Glutamatergic neuron (in vitro differentiated cells): ENCODE measurements at regions not wholly inside any gene's neighbourhood (a gene's known extent, or its start where the extent isn't known, plus 50 kb on each side); places are given as distances from the start of the nearest gene placed in this dataset.

Experiments used
- DNase-seq: peaks from one replicate; pipeline ENCODE4 v3.0.0; 2022
- H3K27ac Mint-ChIP-seq: one replicate; pipeline ENCODE4 v1.8.0; 2020; ENCODE audit warnings: mild to moderate bottlenecking, mixed read lengths, inconsistent platforms; ENCODE audit not compliant: unreplicated experiment
- H3K27me3 Mint-ChIP-seq: one replicate; pipeline ENCODE4 v1.8.0; 2020; ENCODE audit warnings: mild to moderate bottlenecking, moderate library complexity, mixed read lengths, inconsistent platforms; ENCODE audit not compliant: unreplicated experiment
- H3K36me3 Mint-ChIP-seq: one replicate; pipeline ENCODE4 v1.8.0; 2020; ENCODE audit warnings: mild to moderate bottlenecking, mixed read lengths, inconsistent platforms; ENCODE audit not compliant: unreplicated experiment
- H3K4me1 Mint-ChIP-seq: one replicate; pipeline ENCODE4 v1.8.0; 2020; ENCODE audit warnings: mild to moderate bottlenecking, low read depth, mixed read lengths, inconsistent platforms; ENCODE audit not compliant: unreplicated experiment
- H3K4me3 Mint-ChIP-seq: one replicate; pipeline ENCODE4 v1.8.0; 2020; ENCODE audit warnings: mild to moderate bottlenecking, mixed read lengths, inconsistent platforms; ENCODE audit not compliant: unreplicated experiment
- H3K9me3 Mint-ChIP-seq: one replicate; pipeline ENCODE4 v1.8.0; 2020; ENCODE audit warnings: mild to moderate bottlenecking, moderate library complexity, mixed read lengths, inconsistent platforms; ENCODE audit not compliant: unreplicated experiment
- CTCF ChIP-seq: fragments of 200-600 bp; sonication (generic); IDR thresholded peaks from one replicate; pipeline ENCODE4 v1.5.0; 2021; ENCODE audit not compliant: partially characterized antibody, unreplicated experiment

GRCh38 chr18:22334567-22334966 is 83.1 kb downstream of the CTAGE1 start:
- TF ChIP-seq CTCF, result no peak

GRCh38 chr18:22332590-22332989 is 85.1 kb downstream of the CTAGE1 start:
- no peak for DNase-seq
- no peak for TF ChIP-seq CTCF
- peaks cover 8% of the 10 kb centered on the region for H3K27me3 Mint-ChIP-seq

More at GRCh38 chr18:22334567-22334966, 83.1 kb downstream of the CTAGE1 start:
- Mint-ChIP-seq H3K27ac (no peak overlapping the region), H3K27me3 (peaks cover 7% of the 10 kb centered on the region), H3K4me3 (no peak overlapping the region), H3K36me3 (no peaks in the 10 kb centered on the region), H3K4me1 (peaks cover 6% of the 10 kb centered on the region), H3K9me3 (peaks cover 1% of the 10 kb centered on the region)
- no peak for DNase-seq

GRCh38 chr18:22330508-22330907 is 87.2 kb downstream of the CTAGE1 start:
- DNase-seq, result no peak
- no peak for TF ChIP-seq CTCF
- no peak overlapping the region for H3K27ac Mint-ChIP-seq
- no peaks in the 10 kb centered on the region for H3K4me1 Mint-ChIP-seq
- no peak overlapping the region for H3K4me3 Mint-ChIP-seq
- H3K27me3 Mint-ChIP-seq, result peaks cover 8% of the 10 kb centered on the region
- no peaks in the 10 kb centered on the region for H3K36me3 Mint-ChIP-seq
- H3K9me3 Mint-ChIP-seq, result peaks cover 5% of the 10 kb centered on the region

More at GRCh38 chr18:22332590-22332989, 85.1 kb downstream of the CTAGE1 start:
- no peaks in the 10 kb centered on the region for H3K36me3 Mint-ChIP-seq
- H3K9me3 Mint-ChIP-seq, result peaks cover 4% of the 10 kb centered on the region
- no peak overlapping the region for H3K4me3 Mint-ChIP-seq
- no peak overlapping the region for H3K27ac Mint-ChIP-seq
- no peaks in the 10 kb centered on the region for H3K4me1 Mint-ChIP-seq

- TF ChIP-seq CTCF, result no peak
- Mint-ChIP-seq H3K36me3 (no peaks in the 10 kb centered on the region), H3K4me3 (no peak overlapping the region), H3K27me3 (peaks cover 2% of the 10 kb centered on the region), H3K9me3 (peaks cover 6% of the 10 kb centered on the region), H3K4me1 (no peaks in the 10 kb centered on the region), H3K27ac (no peak overlapping the region)
- no peak for DNase-seq
These were observed 92.3 kb downstream of the CTAGE1 start for GRCh38 chr18:22325396-22325795.

GRCh38 chr18:22324191-22325131 is 93.3 kb downstream of the CTAGE1 start:
- peaks cover 5% of the 10 kb centered on the region for H3K9me3 Mint-ChIP-seq
- TF ChIP-seq CTCF, result no peak
- DNase-seq, result no peak
- no peak overlapping the region for H3K4me3 Mint-ChIP-seq
- H3K27ac Mint-ChIP-seq, result no peak overlapping the region
- peaks cover 2% of the 10 kb centered on the region for H3K27me3 Mint-ChIP-seq
- no peaks in the 10 kb centered on the region for H3K4me1 Mint-ChIP-seq
- no peaks in the 10 kb centered on the region for H3K36me3 Mint-ChIP-seq
